Left kidney (tissue), 1 donor: ENCODE measurements at regions not wholly inside any gene's neighbourhood (a gene's known extent, or its start where the extent isn't known, plus 50 kb on each side); places are given as distances from the start of the nearest gene placed in this dataset.

Experiments used
- DNase-seq: peaks from one replicate; pipeline ENCODE4 v3.0.0-alpha.2; 2013

DNA sequence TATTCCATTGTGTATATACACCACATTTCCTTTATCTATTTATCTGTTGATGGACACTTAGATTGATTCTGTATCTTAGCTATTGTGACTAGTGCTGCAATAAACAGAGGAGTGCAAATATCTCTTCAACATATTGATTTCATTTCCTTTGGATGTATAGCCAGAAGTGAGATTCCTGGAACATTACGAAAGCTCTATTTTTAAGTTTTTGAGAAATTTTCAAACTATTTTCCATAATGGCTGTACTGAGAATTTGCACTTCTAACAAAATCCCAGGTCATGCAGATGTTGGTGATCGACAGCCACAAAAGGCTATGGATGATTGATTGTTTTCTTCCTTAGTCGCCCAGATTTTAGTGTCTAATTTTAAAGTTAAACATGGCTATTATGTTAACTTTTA, 132.7 kb upstream of the MTAP start:
- no peak for DNase-seq

DNA sequence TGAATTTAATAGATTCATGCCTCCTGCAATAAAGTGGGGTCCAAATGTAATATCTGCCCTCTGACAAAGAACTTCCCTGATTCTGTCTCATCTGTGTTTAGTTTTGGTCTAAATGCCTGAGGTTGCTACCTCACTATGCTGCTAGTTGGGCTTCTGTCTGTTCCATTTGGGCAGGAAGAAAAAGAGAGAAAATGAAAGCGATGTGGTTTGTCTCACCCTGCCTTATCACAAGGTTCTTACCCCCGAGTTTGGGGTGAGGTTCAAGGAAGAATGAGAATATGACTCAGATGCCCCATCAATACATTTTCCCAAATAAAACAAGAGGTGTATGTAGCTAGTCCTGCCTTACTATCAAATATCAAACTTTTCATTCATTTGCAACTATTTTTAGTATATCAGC, 132.1 kb upstream of the MTAP start:
- no peak for DNase-seq

DNA sequence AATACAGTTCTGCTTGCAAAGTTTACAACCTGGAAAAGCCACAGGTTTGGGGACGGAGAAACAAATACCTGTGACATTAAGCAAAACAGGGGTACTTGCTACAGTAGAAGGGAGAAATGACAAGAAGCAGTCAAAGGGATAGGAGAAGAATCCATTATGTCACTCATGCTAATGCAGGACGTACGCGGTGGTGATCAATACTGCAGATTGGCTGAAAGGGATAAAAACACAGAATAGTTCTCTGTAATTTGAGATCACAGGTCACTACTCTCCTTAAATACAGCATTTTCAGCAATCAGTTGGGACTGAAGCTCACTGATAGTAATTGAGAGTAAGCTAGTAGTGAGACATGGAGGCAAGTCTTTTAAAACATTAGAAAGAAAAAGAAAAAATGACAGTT, 130.3 kb upstream of the MTAP start:
- no peak for DNase-seq

DNA sequence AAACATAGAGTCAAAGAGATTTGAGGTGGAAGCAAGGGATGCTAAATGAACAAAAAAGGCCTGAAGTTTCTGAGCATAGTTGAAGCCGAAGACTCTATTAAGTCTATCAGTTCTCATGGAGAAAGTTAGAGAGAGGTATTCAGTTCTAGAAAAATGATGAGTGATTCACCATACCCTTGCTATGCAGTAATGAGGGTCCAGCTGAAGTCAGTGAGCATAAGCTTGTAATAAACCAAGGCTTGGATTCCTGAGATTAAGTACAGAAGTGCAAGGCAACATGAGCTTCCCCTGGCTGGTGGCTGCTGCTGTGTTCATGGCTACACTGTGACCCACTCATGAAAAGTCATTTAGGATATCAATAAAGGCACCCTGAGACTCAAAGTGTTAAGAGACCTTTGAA, 129.7 kb upstream of the MTAP start:
- DNase-seq, result no peak

DNA sequence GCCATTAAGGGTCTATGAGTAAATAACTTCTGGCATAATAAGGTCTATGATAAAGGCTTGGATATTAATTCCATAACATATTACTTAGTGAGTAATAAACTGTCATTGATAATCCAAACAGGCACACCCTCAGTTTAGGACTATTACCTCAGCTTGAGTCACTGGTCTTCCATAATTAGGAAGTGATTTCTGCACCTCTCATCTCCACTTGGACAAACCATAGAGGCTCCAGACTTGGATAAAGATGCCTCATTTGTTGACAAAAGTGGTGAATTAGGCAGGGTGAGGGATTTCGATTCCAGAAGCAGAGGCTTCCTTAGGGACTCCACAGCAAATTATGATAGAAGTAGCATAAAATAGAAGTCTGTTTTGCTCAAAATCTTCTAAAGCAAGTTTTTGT, 127.5 kb upstream of the MTAP start:
- no peak for DNase-seq

DNA sequence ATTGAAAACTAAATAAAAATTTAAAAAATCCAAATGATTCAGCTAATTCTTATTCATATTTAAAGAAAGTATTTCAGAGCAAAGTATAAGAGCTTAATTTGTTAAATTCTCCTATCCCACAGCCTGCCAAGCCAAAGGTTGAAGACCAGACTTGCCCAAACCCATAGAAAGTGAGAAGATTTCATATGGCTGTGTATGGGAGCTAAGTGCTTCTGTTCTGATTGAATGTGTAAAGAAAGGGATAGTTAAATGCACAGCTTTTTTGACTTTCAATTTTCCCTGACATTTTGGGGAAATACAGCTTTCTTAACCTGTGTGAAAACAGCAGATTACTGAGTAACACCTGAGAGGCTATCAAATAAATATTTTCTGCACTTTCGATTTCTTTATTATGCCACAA, 125.0 kb upstream of the MTAP start:
- DNase-seq, result no peak

DNA sequence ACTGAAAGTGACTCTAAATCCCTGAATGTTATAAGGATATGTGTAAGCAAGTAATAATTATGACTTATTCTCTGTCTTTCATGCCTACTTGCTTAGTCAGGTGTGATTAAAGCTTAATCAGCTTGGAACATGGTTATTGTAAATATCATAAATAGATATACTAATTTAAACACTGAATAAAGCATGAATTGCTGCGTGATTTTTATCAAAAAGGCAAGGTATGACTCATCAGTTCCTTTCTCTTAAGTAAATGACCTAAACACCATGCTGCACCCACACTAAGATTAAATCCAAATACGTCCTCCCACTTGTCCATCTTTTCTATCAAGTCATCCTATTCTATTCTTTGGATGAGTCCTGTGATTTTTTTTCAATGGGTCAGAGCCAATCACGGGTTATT, 124.6 kb upstream of the MTAP start:
- no peak for DNase-seq

DNA sequence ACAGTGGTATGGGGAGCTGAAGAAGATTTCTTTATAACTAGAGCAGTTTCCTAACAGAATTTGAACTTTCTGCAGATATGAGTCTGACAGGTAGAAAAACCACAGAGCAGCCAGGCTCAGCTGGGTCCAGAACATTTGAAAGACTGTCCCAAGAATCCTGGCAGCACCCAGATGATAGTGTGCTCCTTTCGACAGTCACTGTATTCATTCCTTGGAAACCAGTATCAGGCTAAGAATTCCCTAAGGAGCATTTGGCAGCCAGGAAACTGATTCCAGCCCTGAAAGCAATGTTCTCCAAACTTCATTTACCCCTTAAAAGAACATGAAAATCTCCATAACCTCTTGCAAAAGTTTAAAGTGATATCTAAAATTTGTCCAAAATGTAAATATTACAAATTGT, 123.0 kb upstream of the MTAP start:
- no peak for DNase-seq

DNA sequence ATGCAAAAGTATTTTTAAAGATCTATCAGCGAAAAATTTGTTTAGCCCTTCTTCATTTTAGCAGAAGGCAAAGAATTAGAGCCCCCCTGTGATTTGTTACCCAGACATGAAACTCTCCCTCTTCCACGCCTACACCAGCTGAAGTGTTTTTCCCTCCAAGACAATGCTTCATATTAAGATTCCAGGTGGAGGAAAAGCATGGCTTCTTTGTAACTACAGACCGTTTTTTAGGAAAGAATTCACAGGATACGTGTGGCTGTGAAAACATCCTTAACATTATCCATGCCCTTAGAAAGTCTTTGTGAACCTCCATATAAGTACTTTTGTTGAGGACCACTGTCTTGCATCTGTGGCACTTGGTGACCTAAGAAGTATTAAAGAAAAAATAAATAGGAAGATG, 121.8 kb upstream of the MTAP start:
- no peak for DNase-seq

DNA sequence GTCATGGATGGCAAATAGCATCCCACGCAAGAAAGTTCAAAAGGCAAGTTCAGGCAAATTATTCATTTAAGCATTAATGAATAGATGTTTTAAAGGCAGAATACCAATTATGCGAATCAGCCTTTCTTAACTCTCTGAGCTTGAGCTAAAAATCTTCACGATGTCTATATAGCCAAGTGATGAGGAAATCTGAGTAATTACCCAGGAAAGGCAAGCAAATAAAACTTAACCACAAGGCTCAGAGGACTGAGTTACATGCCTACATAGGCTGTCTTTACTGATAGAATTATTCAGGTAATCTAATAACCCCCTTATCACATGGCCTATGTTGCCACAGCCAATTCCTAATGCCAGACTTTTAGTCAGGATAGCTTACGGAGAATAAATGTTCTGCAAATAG, 120.8 kb upstream of the MTAP start:
- no peak for DNase-seq

DNA sequence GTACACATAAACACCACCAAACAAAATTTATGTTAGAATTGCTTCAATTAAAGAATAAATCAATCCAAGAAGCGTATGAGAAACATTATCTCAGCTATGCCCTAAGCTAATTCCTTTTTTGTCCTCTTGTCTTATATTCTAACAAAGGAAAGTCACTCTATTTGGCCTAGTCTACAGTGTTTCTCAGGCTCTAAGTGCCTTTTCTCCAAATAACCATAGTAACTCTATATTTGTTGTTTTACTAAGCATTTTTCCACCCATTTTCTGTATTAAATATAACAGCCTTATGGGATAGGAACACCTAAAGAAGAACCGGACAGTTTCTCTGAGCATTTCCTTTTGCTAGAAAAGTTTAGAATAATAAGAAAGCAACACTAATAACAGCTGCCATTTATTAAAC, 120.1 kb upstream of the MTAP start:
- no peak for DNase-seq

DNA sequence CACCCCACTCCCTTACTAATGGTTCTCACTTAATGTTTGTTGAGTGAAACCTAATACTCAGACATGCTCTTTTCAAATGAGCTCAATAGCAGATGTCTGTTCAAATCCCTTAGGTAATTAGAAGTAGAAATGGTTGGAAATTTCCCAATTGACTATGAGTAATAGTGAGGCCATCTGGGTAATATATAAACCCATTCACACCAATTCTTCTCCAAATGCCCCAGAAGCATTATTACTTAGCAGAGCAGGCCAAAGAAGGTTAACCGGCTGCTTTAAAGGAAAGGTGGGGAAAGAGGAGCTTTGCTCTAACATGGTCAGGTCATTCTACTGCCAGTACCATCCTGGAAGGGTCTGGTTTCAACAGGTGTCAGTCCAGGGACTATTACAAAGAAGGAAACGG, 119.5 kb upstream of the MTAP start:
- DNase-seq, result no peak

DNA sequence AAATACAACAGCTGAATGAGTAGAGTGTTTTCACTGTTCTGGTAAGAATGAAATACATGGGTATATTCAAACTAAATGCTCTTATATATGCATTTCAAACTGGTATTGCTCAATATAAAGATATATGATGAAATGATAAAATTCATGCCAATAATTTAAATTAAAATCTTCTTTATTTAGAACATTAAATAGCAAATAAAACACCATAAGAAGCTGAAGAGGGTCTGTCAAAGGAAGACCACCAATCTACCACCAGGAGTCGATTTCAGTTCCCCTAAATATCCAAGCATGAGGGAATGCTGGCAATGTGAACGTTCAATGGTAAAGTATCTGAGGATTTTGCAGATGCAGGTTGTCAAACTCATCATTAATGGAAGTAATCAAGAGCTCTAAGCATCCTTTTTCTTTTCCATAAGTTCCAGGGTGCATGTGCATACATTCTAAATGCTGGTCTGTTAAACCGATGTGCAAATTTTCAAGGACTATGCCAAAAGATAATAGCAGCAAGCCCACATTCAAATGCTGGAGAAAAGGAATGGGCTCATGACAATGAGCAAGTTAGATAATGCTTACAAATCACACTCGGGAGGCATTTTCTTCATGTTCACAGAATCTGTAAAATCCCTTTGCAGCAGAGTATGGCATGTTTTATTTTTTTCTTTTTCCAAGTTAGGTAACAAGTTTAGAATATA, 118.8 kb upstream of the MTAP start:
- DNase-seq, result no peak

DNA sequence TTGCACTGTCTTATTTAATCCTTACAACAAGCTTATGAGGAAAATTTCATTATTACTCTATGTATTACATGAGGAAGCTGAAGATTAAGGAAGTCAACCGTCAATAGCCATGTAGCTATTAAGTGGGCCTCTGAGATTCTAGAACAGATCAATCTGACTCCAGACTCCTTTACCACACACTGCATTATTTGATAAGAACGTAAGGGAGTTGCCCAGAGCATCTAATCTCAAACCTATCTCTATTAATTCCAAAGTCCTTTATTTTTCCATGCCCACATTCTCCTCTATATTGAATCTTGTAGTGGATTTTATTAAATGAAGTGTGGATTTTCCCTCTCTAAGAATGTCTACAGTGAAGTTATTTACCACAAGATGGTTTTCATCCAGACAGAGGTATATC, 118.2 kb upstream of the MTAP start:
- DNase-seq, result no peak

DNA sequence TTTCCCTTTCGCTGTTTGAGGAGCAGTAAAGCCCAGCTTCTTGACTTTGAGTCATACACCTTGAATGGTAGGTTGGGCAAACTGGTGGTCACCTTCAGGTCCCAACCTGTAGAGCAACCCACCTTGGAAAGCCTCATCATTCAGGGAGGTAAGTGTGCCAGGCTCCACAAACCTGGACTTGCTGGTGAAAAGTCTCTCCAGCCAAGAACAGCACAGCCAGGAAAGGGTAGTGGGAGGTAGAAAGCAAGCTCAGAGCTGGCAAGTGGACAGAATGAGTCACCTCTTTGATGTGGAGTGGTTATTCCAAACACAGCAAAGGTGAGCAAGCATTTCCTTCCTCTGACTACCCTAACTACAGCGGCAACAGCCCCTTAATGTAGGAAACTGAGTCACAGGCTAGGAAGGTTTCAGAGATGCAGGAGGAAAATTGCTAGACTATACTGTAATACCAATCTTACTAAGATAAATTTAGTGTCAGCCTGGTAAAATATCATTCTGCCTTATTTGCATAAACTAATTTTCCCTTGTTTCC, 117.5 kb upstream of the MTAP start:
- DNase-seq, result no peak

DNA sequence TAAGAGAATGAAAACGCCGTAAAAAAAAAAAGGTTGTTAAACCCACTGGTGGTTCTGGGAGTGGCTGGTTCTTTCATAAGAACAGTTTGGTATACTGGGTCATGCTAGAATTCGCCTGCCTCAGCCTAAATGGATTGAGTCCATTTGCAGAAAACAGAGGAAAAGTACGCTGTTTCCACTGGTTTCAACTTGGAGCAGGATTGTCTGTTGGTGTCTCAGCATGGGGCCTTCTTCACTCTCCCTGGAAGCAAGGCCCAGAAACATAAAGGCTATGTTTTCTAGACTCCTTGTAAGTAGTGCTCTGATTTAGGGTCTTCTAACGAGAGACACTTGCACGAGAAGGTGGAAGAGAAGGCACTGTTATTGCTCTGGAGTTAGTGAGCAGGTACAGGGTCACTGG, 116.9 kb upstream of the MTAP start:
- DNase-seq, result no peak

DNA sequence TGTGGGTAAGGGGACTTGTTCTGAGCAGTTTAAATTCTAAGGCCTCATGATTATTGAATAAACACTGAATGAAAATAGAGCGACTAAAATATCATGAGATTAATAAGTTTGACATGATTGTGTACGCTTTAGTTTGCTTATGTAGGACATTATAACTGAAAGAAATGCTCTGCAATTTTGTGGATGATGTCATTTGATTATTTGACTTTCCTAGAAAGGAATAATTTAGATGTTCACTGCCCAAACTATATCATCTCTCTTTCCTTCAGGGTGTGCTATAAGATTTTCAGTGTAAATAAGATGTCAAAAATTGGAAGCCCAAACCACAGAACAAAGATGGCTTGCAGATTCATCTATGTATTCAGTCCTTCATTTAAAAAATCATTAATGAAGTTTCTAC, 115.7 kb upstream of the MTAP start:
- DNase-seq, result no peak

DNA sequence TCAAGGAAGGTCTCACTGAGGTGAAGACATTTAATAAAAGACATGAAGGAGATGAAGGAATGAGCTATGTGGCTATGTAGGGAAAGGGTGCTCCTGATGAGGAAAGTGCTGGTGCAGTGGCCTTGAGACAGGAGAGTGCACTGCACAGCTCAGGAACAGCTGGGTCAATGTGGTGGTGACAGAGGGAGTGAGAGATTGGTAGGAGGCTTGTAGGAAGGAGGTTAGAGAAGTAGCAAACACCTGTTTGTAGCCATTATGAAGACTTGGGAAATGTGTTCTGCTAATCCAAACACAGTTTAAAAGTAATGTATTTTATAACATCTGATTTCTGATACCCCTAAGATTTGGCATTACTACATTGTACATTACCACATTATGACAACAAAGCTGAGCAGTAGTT, 115.1 kb upstream of the MTAP start:
- no peak for DNase-seq

DNA sequence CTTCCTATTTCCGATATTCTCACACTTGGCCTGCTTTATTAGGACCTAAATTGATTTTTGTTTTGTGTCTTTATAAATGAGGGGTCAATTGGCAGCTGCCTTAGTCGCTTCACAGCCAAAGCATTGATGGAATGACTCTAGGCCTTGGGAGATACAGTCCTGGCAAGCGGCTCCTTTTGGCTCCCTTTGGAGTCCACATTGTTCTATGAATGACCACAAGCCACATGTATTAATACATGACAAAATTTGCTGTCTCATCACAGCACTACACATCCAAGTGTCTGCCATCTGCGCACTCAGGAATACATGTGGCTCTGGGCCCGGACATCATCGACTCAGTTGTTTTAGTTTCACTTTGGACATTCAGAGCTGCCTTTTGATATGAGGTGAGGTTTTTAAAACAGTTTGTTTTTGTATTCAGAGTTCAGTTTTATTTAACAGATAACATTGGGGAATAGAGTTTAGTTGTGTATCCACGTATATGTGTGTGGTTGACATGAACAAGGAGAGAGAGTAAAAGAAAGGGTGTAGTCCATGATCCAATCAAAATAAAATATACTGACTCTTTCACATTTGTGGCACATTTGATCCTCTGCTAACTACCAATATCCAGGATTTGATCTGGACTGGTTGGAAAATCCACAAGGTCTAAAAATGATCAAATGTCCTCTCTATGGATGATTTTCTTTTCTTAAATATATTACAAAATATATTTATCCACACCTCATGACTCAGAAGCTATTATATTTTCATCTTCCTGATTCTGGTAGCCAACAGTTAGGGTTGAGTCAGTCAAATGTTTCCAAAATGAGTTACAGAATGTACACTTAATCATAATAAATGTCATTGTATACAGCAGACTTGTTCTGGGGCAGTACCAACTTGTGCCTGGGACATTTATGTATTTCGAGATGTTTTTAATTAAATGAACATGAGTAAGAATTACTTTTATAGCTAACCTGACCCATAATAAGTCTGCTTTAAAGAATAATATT, 114.0 kb upstream of the MTAP start:
- DNase-seq, result no peak

DNA sequence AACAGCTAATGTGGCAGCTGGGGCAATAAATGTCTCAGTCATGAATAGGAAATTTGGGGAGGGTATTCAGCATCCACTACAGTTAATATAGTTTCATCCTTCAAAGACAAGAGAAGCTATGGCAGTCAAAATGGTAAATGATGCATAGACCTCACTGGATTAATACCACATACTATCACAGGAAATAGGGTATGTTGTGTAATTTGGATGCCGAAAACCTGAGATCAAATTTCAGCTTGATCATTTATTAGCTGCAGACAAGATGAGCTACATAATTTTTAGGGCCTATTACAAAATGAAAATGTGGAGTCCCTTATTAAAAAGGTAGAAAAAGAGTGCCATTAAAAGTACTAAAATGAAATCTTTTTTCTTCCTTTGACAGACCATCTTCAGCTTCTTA, 112.6 kb upstream of the MTAP start:
- DNase-seq, result no peak

DNA sequence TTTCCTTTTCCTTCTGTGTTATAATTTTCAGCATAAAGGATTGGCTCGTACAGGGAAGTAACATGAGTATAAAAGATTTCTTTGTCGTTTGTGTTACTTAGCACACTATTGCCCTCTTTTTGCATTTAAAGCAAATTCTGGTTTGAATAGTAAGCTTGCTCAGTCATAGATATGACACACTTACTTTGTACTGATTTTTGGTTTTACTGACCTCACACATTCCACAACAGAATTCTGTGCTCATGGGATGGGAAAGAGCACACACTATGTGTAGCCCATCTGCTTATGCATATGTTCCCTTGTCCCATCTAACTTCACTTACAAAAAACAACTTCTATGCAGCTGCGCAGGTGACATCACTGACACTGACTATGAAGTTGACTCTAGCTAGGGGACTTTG, 111.9 kb upstream of the MTAP start:
- DNase-seq, result no peak

DNA sequence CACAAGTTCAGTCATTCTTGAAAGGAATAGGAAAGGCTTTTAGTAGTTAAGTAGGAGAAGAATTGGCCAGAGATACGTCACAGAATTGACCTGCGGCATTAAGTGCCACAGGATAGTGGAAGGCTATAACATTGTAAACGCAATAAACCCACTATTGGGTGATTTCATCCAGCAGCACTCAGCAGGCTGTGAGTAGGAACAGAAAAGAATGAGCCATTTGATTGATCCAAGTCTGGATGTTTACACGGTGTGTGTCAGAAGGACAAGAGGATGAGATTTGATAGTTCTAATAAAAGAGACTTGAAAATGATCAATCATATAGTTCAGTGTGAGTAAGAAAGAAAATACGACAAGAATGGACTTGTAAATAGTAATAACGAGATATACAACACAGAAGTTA, 110.0 kb upstream of the MTAP start:
- DNase-seq, result no peak

DNA sequence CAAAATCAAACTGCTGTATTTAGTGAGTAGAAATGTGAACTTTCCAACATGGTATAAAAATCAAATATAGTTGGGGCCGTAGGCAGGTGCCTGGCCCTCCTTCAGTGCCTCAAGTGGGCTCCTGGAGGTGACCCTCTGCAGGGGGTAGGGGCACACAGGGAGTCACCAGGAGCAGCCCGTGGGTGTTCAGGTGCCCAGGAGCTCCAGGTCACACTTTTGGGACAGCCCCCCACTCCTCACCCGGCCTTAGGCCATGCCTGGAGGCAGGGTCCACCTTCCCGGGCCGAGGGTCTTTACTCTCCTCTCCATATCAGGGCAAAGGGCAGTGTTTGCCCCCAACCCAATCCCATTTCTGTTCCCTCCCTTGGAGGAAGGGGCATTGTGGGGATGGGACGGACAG, 108.0 kb upstream of the MTAP start:
- no peak for DNase-seq

DNA sequence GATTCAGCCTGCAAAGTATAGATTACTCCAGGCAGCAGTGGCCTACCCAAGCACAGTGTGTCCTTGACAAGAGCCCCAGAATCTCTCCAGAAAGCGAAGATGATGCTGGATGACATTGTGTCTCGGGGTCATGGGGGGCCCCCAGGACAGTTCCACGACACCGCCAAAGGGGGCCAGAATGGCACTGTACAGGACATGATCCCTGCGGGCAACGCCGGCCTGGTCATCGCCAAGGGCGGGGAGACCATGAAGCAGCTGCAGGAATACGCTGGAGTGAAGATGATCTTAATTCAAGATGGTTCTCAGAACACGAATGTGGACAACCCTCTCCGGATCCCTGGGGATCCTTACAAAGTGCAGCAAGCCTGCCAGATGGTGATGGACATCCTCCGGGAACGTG, 107.0 kb upstream of the MTAP start:
- no peak for DNase-seq
